ENCODE measurements at regions not wholly inside any gene's neighbourhood (a gene's known extent, or its start where the extent isn't known, plus 50 kb on each side); places are given as distances from the start of the nearest gene placed in this dataset.

DNA sequence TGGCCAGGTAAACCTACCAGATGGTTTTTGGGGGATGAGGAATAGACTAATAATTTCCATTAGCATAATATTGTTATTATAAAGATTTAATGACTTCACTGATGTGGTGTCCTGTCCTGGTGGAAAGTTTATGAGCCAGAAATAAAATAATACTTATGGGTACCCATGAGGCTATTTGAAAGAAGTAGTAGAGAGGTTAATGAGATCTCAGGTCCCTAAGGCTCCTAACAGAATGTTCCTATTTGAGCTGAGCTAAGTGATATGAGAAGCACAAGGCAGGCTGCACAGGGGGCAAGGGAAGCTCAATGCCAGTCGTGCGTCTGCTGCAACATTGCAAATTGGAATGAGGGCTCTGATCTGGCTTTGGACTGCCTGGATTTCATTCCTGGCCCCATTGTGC, 174.1 kb downstream of the BMP2 start:
- Mint-ChIP-seq H3K27ac (no peak overlapping the region), H3K4me1 (ENCODE audit: low read depth in 2 of 2) (no peaks in the 10 kb centered on the region), H3K36me3 (ENCODE audit: insufficient read depth) (no peaks in the 10 kb centered on the region), H3K9me3 (peaks cover 0 to 9% of the 10 kb centered on the region in 2 donors), H3K4me3 (no peak overlapping the region), H3K27me3 (no peaks in the 10 kb centered on the region)
- no peak for DNase-seq
- no peak for ATAC-seq (replicated peaks)

GRCh38 chr20:6942266-6942665, 174.8 kb downstream of the BMP2 start:
- DNase-seq (no peak), ATAC-seq (replicated peaks) (no peak)
- no peak overlapping the region for H3K4me3 Mint-ChIP-seq

GRCh38 chr20:6944292-6944691, 176.8 kb downstream of the BMP2 start:
- ATAC-seq (replicated peaks): no peak
- Mint-ChIP-seq H3K9me3 (peaks cover 0 to 5% of the 10 kb centered on the region in 2 donors), H3K4me3 (no peak overlapping the region), H3K27ac (no peak overlapping the region), H3K27me3 (no peaks in the 10 kb centered on the region), H3K36me3 (ENCODE audit: insufficient read depth) (no peaks in the 10 kb centered on the region), H3K4me1 (ENCODE audit: low read depth in 2 of 2) (no peaks in the 10 kb centered on the region)
- DNase-seq: no peak

More at GRCh38 chr20:6942266-6942665, 174.8 kb downstream of the BMP2 start:
- no peaks in the 10 kb centered on the region for H3K27me3 Mint-ChIP-seq
- H3K4me1 Mint-ChIP-seq (ENCODE audit: low read depth in 2 of 2): no peaks in the 10 kb centered on the region
- no peak overlapping the region for H3K27ac Mint-ChIP-seq
- H3K9me3 Mint-ChIP-seq: peaks cover 0 to 9% of the 10 kb centered on the region in 2 donors
- no peaks in the 10 kb centered on the region for H3K36me3 Mint-ChIP-seq (ENCODE audit: insufficient read depth)

- peaks cover 12 to 14% of the 10 kb centered on the region in 2 donors for H3K9me3 Mint-ChIP-seq
- DNase-seq: no peak
- no peaks in the 10 kb centered on the region for H3K4me1 Mint-ChIP-seq (ENCODE audit: low read depth in 2 of 2)
- no peak for ATAC-seq (replicated peaks)
- no peaks in the 10 kb centered on the region for H3K27me3 Mint-ChIP-seq
- H3K27ac Mint-ChIP-seq: no peak overlapping the region
- H3K36me3 Mint-ChIP-seq (ENCODE audit: insufficient read depth): no peaks in the 10 kb centered on the region
- no peak overlapping the region for H3K4me3 Mint-ChIP-seq
Measured at GRCh38 chr20:6953611-6954010, 186.1 kb downstream of the BMP2 start.

DNA sequence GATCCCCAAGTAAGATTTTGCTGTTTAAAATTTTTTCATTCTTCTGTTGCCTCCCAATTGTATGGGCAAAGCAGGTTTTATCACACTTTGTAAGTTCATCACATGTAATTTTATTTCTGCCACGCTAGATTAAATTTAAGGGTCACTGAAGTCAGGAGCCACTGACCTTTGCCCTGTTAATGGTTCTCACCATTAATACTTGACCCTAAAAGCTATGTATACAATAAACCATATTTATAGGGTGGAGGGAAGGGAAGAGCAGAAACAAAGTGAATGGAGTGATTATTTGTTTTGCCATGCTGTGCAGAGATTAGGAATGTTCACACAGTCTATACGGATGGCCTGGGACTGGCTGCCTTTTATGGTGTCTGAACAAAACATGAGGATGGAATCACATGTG, 186.7 kb downstream of the BMP2 start:
- ATAC-seq (replicated peaks) (no peak), DNase-seq (no peak)
- Mint-ChIP-seq H3K4me1 (ENCODE audit: low read depth in 2 of 2) (no peaks in the 10 kb centered on the region), H3K36me3 (ENCODE audit: insufficient read depth) (no peaks in the 10 kb centered on the region), H3K27me3 (no peaks in the 10 kb centered on the region), H3K4me3 (no peak overlapping the region), H3K9me3 (peaks cover 12 to 14% of the 10 kb centered on the region in 2 donors), H3K27ac (no peak overlapping the region)

GRCh38 chr20:6956056-6956455, 188.6 kb downstream of the BMP2 start:
- no peaks in the 10 kb centered on the region for H3K36me3 Mint-ChIP-seq (ENCODE audit: insufficient read depth)
- no peak overlapping the region for H3K4me3 Mint-ChIP-seq
- H3K27me3 Mint-ChIP-seq: no peaks in the 10 kb centered on the region
- H3K27ac Mint-ChIP-seq: no peak overlapping the region
- H3K9me3 Mint-ChIP-seq: peaks cover 8% of the 10 kb centered on the region in 2 donors
- DNase-seq (no peak), ATAC-seq (replicated peaks) (no peak)
- H3K4me1 Mint-ChIP-seq (ENCODE audit: low read depth in 2 of 2): no peaks in the 10 kb centered on the region

- Mint-ChIP-seq H3K36me3 (ENCODE audit: insufficient read depth) (no peaks in the 10 kb centered on the region), H3K27ac (no peak overlapping the region), H3K27me3 (no peaks in the 10 kb centered on the region), H3K4me1 (ENCODE audit: low read depth in 2 of 2) (no peaks in the 10 kb centered on the region), H3K9me3 (peaks cover 3 to 6% of the 10 kb centered on the region in 2 donors), H3K4me3 (no peak overlapping the region)
- DNase-seq (no peak), ATAC-seq (replicated peaks) (no peak)
Measured at GRCh38 chr20:6956574-6956973, 189.1 kb downstream of the BMP2 start.

DNA sequence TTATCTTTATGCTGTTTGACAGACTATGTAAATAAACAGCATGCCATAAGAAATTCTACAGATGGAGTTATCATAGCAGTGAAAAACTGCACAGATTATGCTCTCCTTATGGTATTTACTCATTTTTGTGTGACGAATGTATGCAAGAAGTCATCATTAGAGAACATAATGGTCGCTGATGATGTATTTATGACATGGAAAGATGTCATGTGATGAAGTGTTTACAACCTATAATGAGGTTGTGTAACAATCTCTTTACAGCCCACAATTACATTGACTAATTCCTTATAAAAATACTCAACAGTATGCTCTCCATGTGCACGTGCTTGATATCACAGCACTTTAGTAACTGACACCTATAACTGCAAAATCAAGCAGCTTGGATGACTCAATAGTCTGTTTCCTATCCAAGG, 192.4 kb downstream of the BMP2 start:
- Mint-ChIP-seq H3K36me3 (ENCODE audit: insufficient read depth) (no peaks in the 10 kb centered on the region), H3K9me3 (peaks cover 7 to 10% of the 10 kb centered on the region in 2 donors), H3K4me3 (no peak overlapping the region), H3K4me1 (ENCODE audit: low read depth in 2 of 2) (no peaks in the 10 kb centered on the region), H3K27ac (no peak overlapping the region), H3K27me3 (no peaks in the 10 kb centered on the region)
- no peak for DNase-seq
- ATAC-seq (replicated peaks): no peak

- DNase-seq (no peak), ATAC-seq (replicated peaks) (no peak)
- Mint-ChIP-seq H3K9me3 (peaks cover 13 to 15% of the 10 kb centered on the region in 2 donors), H3K36me3 (ENCODE audit: insufficient read depth) (no peaks in the 10 kb centered on the region), H3K27me3 (no peaks in the 10 kb centered on the region), H3K4me3 (no peak overlapping the region), H3K27ac (no peak overlapping the region), H3K4me1 (ENCODE audit: low read depth in 2 of 2) (no peaks in the 10 kb centered on the region)
Measured at GRCh38 chr20:6966721-6967120, 199.2 kb downstream of the BMP2 start.

DNA sequence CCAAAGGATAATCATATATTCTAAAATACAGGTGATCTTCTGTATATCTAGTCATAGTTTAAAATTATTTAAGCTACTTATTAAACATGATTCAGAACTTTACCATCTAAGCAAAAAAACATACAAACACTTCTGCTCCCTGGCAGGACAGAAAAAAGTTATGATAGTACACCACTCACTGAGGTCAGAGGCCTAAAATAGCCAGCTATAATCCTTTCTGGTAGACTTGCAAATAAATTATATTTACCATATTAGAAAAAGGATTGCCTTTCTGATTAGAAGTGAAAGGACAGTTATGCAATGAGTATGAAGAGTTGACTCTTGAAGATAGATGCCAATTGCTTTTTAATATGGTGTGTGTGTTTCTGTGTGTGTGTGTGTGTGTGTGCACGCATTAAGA, 207.4 kb downstream of the BMP2 start:
- Mint-ChIP-seq H3K36me3 (ENCODE audit: insufficient read depth) (no peaks in the 10 kb centered on the region), H3K4me1 (ENCODE audit: low read depth in 2 of 2) (no peaks in the 10 kb centered on the region), H3K4me3 (no peak overlapping the region), H3K9me3 (peaks cover 0 to 9% of the 10 kb centered on the region in 2 donors), H3K27ac (no peak overlapping the region), H3K27me3 (no peaks in the 10 kb centered on the region)
- ATAC-seq (replicated peaks): no peak
- no peak for DNase-seq

DNA sequence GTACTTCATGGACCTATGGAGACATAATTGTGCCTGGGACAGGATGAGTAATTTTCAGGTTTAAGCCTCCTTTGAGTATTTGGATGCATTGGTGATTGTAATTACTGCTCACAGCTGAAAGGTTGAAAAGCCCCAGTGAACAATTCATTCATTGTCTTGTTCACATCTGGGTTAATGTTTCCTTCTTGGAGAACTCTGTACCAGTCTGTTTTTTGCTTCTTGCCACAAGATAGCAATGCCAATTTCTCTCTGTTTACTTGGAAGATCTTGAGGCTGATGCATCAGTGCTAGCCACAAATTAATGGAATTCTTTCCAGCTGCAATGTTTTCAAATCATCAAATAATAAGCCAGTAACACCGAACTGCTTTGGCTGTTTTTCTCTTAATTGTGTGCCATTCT, 207.8 kb downstream of the BMP2 start:
- ATAC-seq (replicated peaks) (no peak), DNase-seq (no peak)
- no peaks in the 10 kb centered on the region for H3K27me3 Mint-ChIP-seq
- no peaks in the 10 kb centered on the region for H3K4me1 Mint-ChIP-seq (ENCODE audit: low read depth in 2 of 2)
- H3K27ac Mint-ChIP-seq: no peak overlapping the region
- no peak overlapping the region for H3K4me3 Mint-ChIP-seq
- peaks cover 0 to 9% of the 10 kb centered on the region in 2 donors for H3K9me3 Mint-ChIP-seq
- no peaks in the 10 kb centered on the region for H3K36me3 Mint-ChIP-seq (ENCODE audit: insufficient read depth)

DNA sequence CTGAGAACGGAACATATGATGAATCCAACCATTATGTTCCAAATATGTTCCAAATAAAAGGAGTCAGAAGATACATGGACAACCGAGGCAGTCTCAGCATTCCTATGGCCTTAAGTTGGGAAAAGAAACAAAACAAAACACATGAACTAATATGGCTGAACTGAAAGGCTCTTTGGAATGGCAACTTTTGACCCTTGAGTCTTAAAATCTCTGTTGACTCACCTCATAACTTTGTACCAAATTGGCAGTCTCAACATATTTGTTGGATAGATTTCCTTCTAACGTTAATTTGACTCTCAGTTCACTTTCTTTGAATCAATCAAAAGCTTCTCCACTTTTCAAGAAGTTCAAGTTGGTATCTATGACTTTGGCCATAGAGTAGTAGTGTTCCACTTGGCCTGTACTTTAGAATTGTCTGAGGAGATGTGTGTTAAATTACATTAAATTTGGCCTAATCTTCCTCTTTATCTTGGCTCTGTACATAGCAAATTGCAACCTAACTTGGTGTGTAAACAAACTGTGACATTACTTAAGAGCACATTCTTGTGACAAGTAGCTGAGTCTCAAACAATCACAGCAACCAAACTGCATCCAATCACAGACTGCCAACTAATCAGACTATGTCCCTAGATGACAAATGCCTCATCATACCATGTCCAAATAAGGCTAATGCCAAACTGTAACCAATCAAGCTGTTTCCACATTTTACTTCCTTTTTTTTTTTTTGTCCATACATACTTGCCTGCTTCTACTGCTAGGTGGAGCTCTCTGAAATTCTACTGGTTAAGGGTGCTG, 208.8 kb downstream of the BMP2 start:
- no peak for ATAC-seq (replicated peaks)
- Mint-ChIP-seq H3K9me3 (peaks cover 0 to 7% of the 10 kb centered on the region in 2 donors), H3K4me1 (ENCODE audit: low read depth in 2 of 2) (no peaks in the 10 kb centered on the region), H3K27me3 (no peaks in the 10 kb centered on the region), H3K4me3 (no peak overlapping the region), H3K36me3 (ENCODE audit: insufficient read depth) (no peaks in the 10 kb centered on the region), H3K27ac (no peak overlapping the region)
- DNase-seq: no peak

DNA sequence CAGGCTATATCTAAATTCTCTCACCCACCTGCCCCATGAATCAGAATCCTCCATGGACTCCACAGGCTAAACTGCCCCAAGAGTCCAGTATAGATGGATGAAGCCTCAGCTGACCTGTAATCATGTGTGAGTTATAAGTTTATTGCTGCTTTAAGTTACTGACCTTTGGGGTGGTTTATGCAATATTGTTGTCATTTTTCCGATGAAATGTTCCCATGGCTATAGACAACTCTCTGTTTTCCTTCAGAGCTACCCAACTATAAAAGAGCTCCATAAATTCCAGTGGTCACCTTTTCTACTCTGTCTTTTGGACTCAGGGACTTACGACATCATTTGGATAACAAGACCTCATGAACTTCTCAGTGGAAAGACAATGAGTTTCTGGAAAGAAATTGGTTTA, 212.1 kb downstream of the BMP2 start:
- Mint-ChIP-seq H3K27me3 (no peaks in the 10 kb centered on the region), H3K4me3 (no peak overlapping the region), H3K4me1 (ENCODE audit: low read depth in 2 of 2) (no peaks in the 10 kb centered on the region), H3K36me3 (ENCODE audit: insufficient read depth) (no peaks in the 10 kb centered on the region), H3K9me3 (peaks cover 0 to 7% of the 10 kb centered on the region in 2 donors), H3K27ac (no peak overlapping the region)
- no peak for DNase-seq
- ATAC-seq (replicated peaks): no peak

DNA sequence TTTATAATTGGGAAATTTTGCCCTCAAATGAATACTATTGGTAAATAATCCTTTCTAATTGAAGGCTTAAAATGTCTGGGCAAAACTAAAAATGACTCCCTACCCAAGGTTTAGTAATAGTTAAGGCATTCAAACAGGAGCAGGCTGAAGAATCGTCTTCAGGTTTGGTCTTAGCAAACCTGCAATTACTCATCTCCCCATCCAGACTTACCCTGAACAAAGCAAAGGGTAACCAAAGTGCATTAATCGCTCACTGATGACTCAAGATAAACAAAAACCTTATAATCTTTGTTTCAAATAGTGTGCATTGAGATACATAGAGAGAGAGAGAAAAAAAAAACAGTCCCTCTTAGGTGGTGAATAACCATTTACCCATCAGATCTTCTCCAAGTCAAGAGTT, 225.5 kb downstream of the BMP2 start:
- ATAC-seq (replicated peaks): no peak
- peaks cover 11 to 39% of the 10 kb centered on the region in 2 donors for H3K9me3 Mint-ChIP-seq
- no peaks in the 10 kb centered on the region for H3K36me3 Mint-ChIP-seq (ENCODE audit: insufficient read depth)
- H3K4me3 Mint-ChIP-seq: no peak overlapping the region
- H3K4me1 Mint-ChIP-seq (ENCODE audit: low read depth in 2 of 2): no peaks in the 10 kb centered on the region
- no peaks in the 10 kb centered on the region for H3K27me3 Mint-ChIP-seq
- no peak overlapping the region for H3K27ac Mint-ChIP-seq
- DNase-seq: no peak

Measured in effector memory CD8-positive, alpha-beta T cell (primary cell).